PC-3 (cell line): ENCODE measurements at regions not wholly inside any gene's neighbourhood (a gene's known extent, or its start where the extent isn't known, plus 50 kb on each side); places are given as distances from the start of the nearest gene placed in this dataset.

Source experiments
- ATAC-seq: fragments of 200-7000 bp; cut with Tn5 transposase; 2 replicates; pipeline ENCODE4 v1.9.1; 2020; ENCODE audit warnings: mild to moderate bottlenecking, moderate library complexity
- BruUV-seq: library from RNA; stranded (reverse); fragments of 400-500 nt; replicated peaks from 2 replicates; lab custom pipeline; 2021; lab: Mats Ljungman, UMichigan
- CTCF ChIA-PET: fragments of 300-600 bp; sonication (Branson Sonifier 250); formaldehyde crosslinking; loops from one replicate; lab custom pipeline; 2022; ENCODE audit warnings: antibody characterized with exemption; lab: Charles Lee
- POLR2A ChIA-PET: fragments of 300-600 bp; sonication (Branson Sonifier 250); formaldehyde crosslinking; loops from one replicate; lab custom pipeline; 2022; ENCODE audit warnings: antibody characterized with exemption; ENCODE audit not compliant: unreplicated experiment; lab: Charles Lee
- DNase-seq: peaks from one replicate; pipeline ENCODE4 v3.0.0-alpha.2; 2015
- H2AFZ ChIP-seq: fragments of 300-600 bp; sonication (generic); 2 replicates; pipeline ENCODE4 v1.6.0; 2016; ENCODE audit warnings: antibody characterized with exemption, low read length
- H3F3A ChIP-seq: fragments of 300-600 bp; sonication (generic); one replicate; pipeline ENCODE4 v1.6.0; 2017; ENCODE audit warnings: antibody characterized with exemption, low read length, control low read depth, mild to moderate bottlenecking; ENCODE audit not compliant: unreplicated experiment
- H3K27ac ChIP-seq: fragments of 300-600 bp; sonication (generic); 2 replicates; pipeline ENCODE4 v1.5.1; 2016; ENCODE audit warnings: mild to moderate bottlenecking, low read length
- H3K27me3 ChIP-seq: fragments of 300-600 bp; sonication (generic); 2 replicates; pipeline ENCODE4 v1.6.1; 2016; ENCODE audit warnings: low read length, mixed read lengths
- H3K36me3 ChIP-seq: fragments of 300-600 bp; sonication (generic); 2 replicates; pipeline ENCODE4 v1.6.1; 2016; ENCODE audit warnings: low read depth, mixed run types, low read length, mixed read lengths
- H3K4me1 ChIP-seq: fragments of 300-600 bp; sonication (generic); 2 replicates; pipeline ENCODE4 v1.5.1; 2016; ENCODE audit warnings: low read length; ENCODE audit not compliant: insufficient read depth
- H3K4me2 ChIP-seq: fragments of 300-600 bp; sonication (generic); 2 replicates; pipeline ENCODE4 v1.6.0; 2016; ENCODE audit warnings: low read length
- H3K4me3 ChIP-seq: fragments of 300-600 bp; sonication (generic); 2 replicates; pipeline ENCODE4 v1.5.1; 2016; ENCODE audit warnings: mild to moderate bottlenecking, low read length, mixed read lengths
- H3K79me2 ChIP-seq: fragments of 300-600 bp; sonication (generic); 2 replicates; pipeline ENCODE4 v1.6.1; 2017; ENCODE audit warnings: low read length, mixed read lengths
- H3K9ac ChIP-seq: fragments of 300-600 bp; sonication (generic); 2 replicates; pipeline ENCODE4 v1.6.0; 2016; ENCODE audit warnings: mild to moderate bottlenecking, low read length
- H3K9me2 ChIP-seq: fragments of 300-600 bp; sonication (generic); replicated peaks from 2 replicates; pipeline ENCODE4 v1.6.1; 2016; ENCODE audit warnings: mixed run types, low read length, mixed read lengths
- H3K9me3 ChIP-seq: fragments of 300-600 bp; sonication (generic); 2 replicates; pipeline ENCODE4 v1.6.1; 2016; ENCODE audit warnings: low read length, mixed read lengths
- H4K20me1 ChIP-seq: fragments of 300-600 bp; sonication (generic); 2 replicates; pipeline ENCODE4 v1.6.1; 2016; ENCODE audit warnings: low read length, mixed read lengths
- CTCF ChIP-seq: fragments of 300-600 bp; sonication (generic); conservative IDR thresholded peaks from 2 replicates; pipeline ENCODE4 v1.5.1; 2017; ENCODE audit warnings: antibody characterized with exemption, low read depth, mild to moderate bottlenecking, low read length
- EZH2 ChIP-seq: fragments of 300-600 bp; sonication (generic); IDR thresholded peaks from one replicate; pipeline ENCODE4 v1.6.1; 2017; ENCODE audit warnings: antibody characterized with exemption, mild to moderate bottlenecking, low read length; ENCODE audit not compliant: unreplicated experiment
- EZH2phosphoT487 ChIP-seq: fragments of 300-600 bp; sonication (generic); IDR thresholded peaks from 2 replicates; pipeline ENCODE4 v1.6.1; 2018; ENCODE audit warnings: mild to moderate bottlenecking, antibody characterized with exemption, low read length, borderline replicate concordance
- intact Hi-C: fragments of 100-400 bp; cut with micrococcal nuclease; formaldehyde crosslinking; loops from 2 replicates; pipeline ENCODE4 v1.9.0; 2023

GRCh38 chr2:2889646-2890045 lies 488.0 kb downstream of the EIPR1 start:
- Histone ChIP-seq H3K9ac (no peak overlapping the region), H3K4me1 (no peaks in the 10 kb centered on the region), H3K9me3 (no peaks in the 10 kb centered on the region), H3K79me2 (no peaks in the 10 kb centered on the region), H3F3A (no peaks in the 10 kb centered on the region), H3K36me3 (no peaks in the 10 kb centered on the region), H2AFZ (no peak overlapping the region), H4K20me1 (no peaks in the 10 kb centered on the region), H3K27ac (no peak overlapping the region), H3K9me2 (no peaks in the 10 kb centered on the region), H3K4me3 (no peak overlapping the region), H3K4me2 (no peak overlapping the region), H3K27me3 (peaks cover 59% of the 10 kb centered on the region)
- ChIA-PET POLR2A (no interaction called here), CTCF (no interaction called here)
- TF ChIP-seq CTCF (no peak), EZH2 (no peak), EZH2phosphoT487 (no peak)
- BruUV-seq: no TSS peak
- no peak for ATAC-seq
- intact Hi-C loops: no loop called here
- DNase-seq: no peak

- H3K79me2 ChIP-seq: no peaks in the 10 kb centered on the region
- intact Hi-C loops: no loop called here
- H2AFZ ChIP-seq: no peak overlapping the region
- H3K27me3 ChIP-seq: peaks cover 59% of the 10 kb centered on the region
- H3K27ac ChIP-seq: no peak overlapping the region
- no peak overlapping the region for H3K4me3 ChIP-seq
- CTCF ChIA-PET: no interaction called here
- ATAC-seq: no peak
- BruUV-seq: no TSS peak
- no peaks in the 10 kb centered on the region for H3K9me3 ChIP-seq
- H4K20me1 ChIP-seq: no peaks in the 10 kb centered on the region
- H3K9ac ChIP-seq: no peak overlapping the region
- TF ChIP-seq EZH2phosphoT487 (no peak), CTCF (no peak), EZH2 (no peak)
- no peak for DNase-seq
- POLR2A ChIA-PET: no interaction called here
- H3K36me3 ChIP-seq: no peaks in the 10 kb centered on the region
- no peaks in the 10 kb centered on the region for H3K9me2 ChIP-seq
- H3F3A ChIP-seq: no peaks in the 10 kb centered on the region
- no peak overlapping the region for H3K4me2 ChIP-seq
- H3K4me1 ChIP-seq: no peaks in the 10 kb centered on the region
Observed at GRCh38 chr2:2889141-2889540, 488.5 kb downstream of the EIPR1 start.

- Histone ChIP-seq H3F3A (no peaks in the 10 kb centered on the region), H3K79me2 (no peaks in the 10 kb centered on the region), H2AFZ (no peak overlapping the region), H3K27me3 (peaks cover 48% of the 10 kb centered on the region), H3K9me2 (no peaks in the 10 kb centered on the region), H3K4me1 (no peaks in the 10 kb centered on the region), H3K4me3 (no peak overlapping the region), H3K36me3 (no peaks in the 10 kb centered on the region), H3K9me3 (no peaks in the 10 kb centered on the region), H3K4me2 (no peak overlapping the region), H3K9ac (no peak overlapping the region), H4K20me1 (no peaks in the 10 kb centered on the region), H3K27ac (no peak overlapping the region)
- TF ChIP-seq EZH2: no peak
- TF ChIP-seq CTCF: no peak
- no peak for TF ChIP-seq EZH2phosphoT487
- POLR2A ChIA-PET: no interaction called here
- CTCF ChIA-PET: no interaction called here
- intact Hi-C loops: no loop called here
- no TSS peak for BruUV-seq
- ATAC-seq (no peak), DNase-seq (no peak)
Observed at GRCh38 chr2:2887772-2888387, 489.7 kb downstream of the EIPR1 start.
